Stimulated activated naive CD8-positive, alpha-beta T cell treated with anti-CD3 and anti-CD28 coated beads, Interleukin-15, amount 100 ng/mL, for 72 hours (primary cell): ENCODE measurements at regions not wholly inside any gene's neighbourhood (a gene's known extent, or its start where the extent isn't known, plus 50 kb on each side); places are given as distances from the start of the nearest gene placed in this dataset.

ENCODE experiments used
- ATAC-seq: fragments of 150-1000 bp; cut with Tn5 transposase; 2 replicates; pipeline ENCODE4 v1.10.0; 2021; ENCODE audit warnings: mild to moderate bottlenecking, moderate library complexity
- DNase-seq, 2 donors: peaks; one replicate each; pipeline ENCODE4 v3.0.0; 2021 to 2022
- H3K27ac Mint-ChIP-seq, 2 donors: one replicate each; pipeline ENCODE4 v1.8.0; 2022; ENCODE audit warnings: mild to moderate bottlenecking in 2 of 2, mixed read lengths in 2 of 2, moderate library complexity in 2 of 2
- H3K27me3 Mint-ChIP-seq: one replicate; pipeline ENCODE4 v1.8.0; 2022; ENCODE audit warnings: mixed read lengths
- H3K4me1 Mint-ChIP-seq: one replicate; pipeline ENCODE4 v1.8.0; 2022; ENCODE audit warnings: mild to moderate bottlenecking, mixed read lengths
- H3K4me3 Mint-ChIP-seq, 2 donors: one replicate each; pipeline ENCODE4 v1.8.0; 2022; ENCODE audit warnings: mild to moderate bottlenecking in 2 of 2, mixed read lengths in 2 of 2, moderate library complexity in 1 of 2
- H3K9me3 Mint-ChIP-seq, 2 donors: one replicate each; pipeline ENCODE4 v1.8.0; 2022; ENCODE audit warnings: mixed read lengths in 2 of 2

DNA sequence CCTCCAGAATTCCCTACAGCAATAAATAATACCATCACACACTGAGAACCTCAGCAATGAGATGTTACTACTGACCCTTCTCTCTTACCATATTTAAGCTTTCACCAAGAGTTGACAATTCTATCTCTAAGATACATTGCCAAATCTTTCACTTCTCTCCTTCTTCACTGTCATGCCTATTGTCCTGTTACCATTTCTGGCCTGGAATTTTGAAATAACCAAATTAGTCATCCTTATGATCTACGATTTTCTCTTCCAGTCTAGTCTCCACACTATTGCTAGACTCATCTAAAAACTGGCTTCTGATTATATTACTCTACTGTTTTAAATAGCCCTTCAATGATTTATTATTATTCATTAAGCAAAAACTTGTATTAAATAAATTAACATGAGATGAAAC lies 656.1 kb upstream of the ADGRL4 start:
- Mint-ChIP-seq H3K9me3 (peaks cover 9 to 12% of the 10 kb centered on the region in 2 donors), H3K27ac (no peak overlapping the region), H3K27me3 (no peaks in the 10 kb centered on the region), H3K4me1 (no peaks in the 10 kb centered on the region), H3K4me3 (no peak overlapping the region)
- no peak for ATAC-seq
- DNase-seq: no peak

DNA sequence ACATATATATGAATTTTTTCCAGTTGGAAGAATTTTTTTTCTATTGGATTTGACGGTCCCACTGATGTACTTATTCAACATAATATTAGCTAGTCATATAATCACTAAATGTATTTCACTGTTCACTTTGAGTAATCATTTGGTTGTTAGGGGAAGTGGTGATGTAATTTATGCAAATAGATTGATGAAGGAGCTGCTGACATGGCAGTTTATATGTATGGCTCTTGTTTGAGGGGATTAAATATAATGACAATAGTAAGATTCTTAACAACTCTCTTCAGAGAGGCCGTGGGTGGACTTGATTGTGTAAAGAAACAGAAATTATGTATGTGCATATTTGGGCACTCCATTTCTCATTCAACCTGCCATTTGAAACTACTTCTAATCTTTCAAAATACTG lies 653.6 kb upstream of the ADGRL4 start:
- Mint-ChIP-seq H3K27ac (no peak overlapping the region), H3K9me3 (peaks cover 9 to 12% of the 10 kb centered on the region in 2 donors), H3K4me1 (no peaks in the 10 kb centered on the region), H3K27me3 (no peaks in the 10 kb centered on the region), H3K4me3 (no peak overlapping the region)
- ATAC-seq (no peak), DNase-seq (no peak)

DNA sequence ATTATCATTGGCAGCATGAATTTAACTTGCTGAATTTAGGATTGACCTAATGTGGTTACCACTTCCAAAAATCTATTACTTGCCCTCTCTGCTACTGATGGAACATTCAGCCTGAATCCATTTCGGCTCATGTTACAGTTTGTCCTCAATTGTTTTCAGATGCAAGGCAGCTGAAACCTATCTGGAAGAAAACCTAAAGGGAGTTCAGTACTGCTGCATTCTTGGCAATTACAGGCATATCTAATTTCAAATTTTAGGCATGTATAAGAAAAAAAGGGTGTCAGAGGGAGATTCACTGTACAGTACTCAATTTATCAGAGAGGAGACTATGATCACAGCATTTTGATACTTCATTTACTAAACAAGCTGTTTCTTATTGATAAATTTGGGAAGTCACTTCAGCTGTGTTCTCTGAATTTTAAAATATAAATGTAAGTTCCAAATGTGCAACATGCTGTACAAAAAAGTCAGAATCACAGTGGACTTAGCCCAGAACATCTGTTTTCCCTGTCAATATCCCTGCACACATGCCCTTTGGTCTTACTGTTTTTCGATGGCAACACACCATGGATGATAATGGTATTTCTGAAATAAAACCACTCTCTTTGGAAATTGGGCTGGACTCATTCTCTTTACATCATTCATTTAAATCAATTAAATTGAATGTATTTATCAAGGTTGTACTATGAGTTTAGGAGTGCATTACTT lies 651.6 kb upstream of the ADGRL4 start:
- no peak overlapping the region for H3K4me3 Mint-ChIP-seq
- DNase-seq: no peak
- H3K4me1 Mint-ChIP-seq: no peaks in the 10 kb centered on the region
- no peak overlapping the region for H3K27ac Mint-ChIP-seq
- no peaks in the 10 kb centered on the region for H3K27me3 Mint-ChIP-seq
- H3K9me3 Mint-ChIP-seq: peaks cover 9 to 12% of the 10 kb centered on the region in 2 donors
- no peak for ATAC-seq

DNA sequence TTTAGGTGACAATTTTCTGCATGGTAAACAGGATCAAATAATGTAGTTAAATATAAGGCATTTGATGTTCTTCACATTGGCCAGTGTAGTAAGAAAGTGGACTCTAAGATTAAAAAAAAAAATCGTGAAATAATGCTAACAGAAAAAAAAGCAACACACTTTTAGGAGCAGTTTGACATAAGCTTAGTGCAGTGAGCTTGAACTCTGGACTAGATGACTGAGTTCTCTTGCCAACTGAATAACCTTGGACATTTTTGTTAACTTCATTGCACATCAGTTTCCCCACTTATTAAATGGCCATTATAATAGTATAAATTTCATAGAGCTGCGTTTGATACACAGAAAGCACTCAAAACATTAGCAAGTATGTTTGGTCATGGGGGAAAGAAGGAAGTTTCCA lies 649.3 kb upstream of the ADGRL4 start:
- Mint-ChIP-seq H3K27ac (no peak overlapping the region), H3K4me3 (no peak overlapping the region), H3K4me1 (no peaks in the 10 kb centered on the region), H3K27me3 (no peaks in the 10 kb centered on the region), H3K9me3 (peaks cover 5 to 6% of the 10 kb centered on the region in 2 donors)
- no peak for DNase-seq
- ATAC-seq: no peak

DNA sequence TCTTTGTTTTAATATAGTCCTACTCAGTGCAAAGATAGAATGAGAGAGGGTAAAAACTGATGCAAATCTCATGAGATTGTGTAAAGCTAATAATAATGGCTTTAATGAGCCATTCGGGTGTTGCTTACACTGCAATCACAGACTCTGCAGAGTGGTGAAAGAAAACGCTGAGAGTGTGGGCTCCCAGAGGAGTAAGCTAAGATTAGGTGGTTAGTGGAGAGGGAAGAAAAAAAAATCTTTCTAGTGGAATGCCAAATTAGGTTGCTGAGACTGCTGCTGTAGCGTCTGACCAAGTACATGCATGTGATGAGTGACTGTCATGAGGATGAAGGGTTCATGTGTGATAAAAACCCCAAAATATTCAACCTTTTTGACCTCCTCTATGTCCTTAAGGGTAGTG lies 645.9 kb upstream of the ADGRL4 start:
- Mint-ChIP-seq H3K4me3 (no peak overlapping the region), H3K9me3 (no peaks in the 10 kb centered on the region), H3K27ac (no peak overlapping the region), H3K27me3 (no peaks in the 10 kb centered on the region), H3K4me1 (no peaks in the 10 kb centered on the region)
- ATAC-seq (no peak), DNase-seq (no peak)

DNA sequence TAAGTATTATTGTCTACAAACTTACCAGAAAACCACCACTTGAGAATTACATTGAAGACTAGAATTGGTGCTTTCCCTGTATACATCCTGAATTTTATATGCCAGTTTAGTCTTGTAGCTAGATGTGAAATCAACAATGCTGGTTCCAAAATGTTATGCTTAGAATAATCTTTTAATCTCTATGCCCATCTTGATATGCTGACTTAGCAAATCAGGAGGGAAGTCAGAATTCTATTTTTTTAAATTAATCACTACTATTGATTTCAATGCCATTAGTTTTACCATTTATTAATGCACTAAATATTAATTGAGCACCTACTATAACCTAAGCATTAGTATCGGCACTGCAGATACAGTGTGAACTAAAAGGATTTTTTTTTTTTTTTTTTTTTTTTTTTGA lies 641.6 kb upstream of the ADGRL4 start:
- Mint-ChIP-seq H3K4me1 (no peaks in the 10 kb centered on the region), H3K27me3 (no peaks in the 10 kb centered on the region), H3K4me3 (no peak overlapping the region), H3K27ac (no peak overlapping the region), H3K9me3 (peaks cover 11 to 14% of the 10 kb centered on the region in 2 donors)
- DNase-seq: no peak
- ATAC-seq: no peak

DNA sequence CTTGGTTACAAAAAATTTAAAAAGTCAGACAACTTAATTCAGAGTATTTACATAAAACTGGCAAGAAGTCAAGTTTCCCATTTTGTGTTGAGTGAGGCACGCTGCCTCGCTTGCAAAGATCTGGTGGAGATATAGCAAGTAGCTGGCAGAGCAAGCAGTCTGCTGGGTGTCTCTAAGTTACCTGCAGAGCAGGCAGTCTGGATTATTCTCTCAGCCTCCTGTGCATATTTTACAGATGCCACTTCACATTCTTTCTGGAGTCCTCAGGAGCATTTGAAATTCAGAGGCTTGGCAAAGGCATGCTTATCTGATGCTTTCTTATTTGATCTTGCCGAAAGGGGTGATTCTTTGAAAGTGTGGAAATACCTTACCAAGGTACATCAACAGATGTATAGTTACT lies 640.4 kb upstream of the ADGRL4 start:
- no peaks in the 10 kb centered on the region for H3K27me3 Mint-ChIP-seq
- ATAC-seq: no peak
- no peak for DNase-seq
- no peak overlapping the region for H3K27ac Mint-ChIP-seq
- no peak overlapping the region for H3K4me3 Mint-ChIP-seq
- H3K9me3 Mint-ChIP-seq: peaks cover 11 to 27% of the 10 kb centered on the region in 2 donors
- H3K4me1 Mint-ChIP-seq: no peaks in the 10 kb centered on the region

DNA sequence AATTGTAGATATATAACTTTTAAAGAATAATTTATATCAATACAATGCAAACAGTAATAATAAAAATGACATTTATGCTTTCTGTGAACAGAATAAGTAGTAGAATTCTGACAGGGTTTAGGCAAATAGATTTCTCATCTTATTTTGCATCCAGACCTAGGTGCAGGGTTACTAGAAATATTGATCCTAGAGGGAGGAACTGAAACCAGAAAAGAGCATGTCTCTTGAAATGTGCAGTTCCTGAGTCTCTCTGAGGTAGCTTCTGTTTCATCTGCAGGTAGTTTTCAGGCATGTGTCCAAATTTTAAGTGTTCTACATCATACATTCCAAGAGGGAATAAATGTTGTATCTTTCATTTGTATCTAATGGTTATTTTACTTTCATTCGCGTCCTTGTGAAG lies 631.9 kb upstream of the ADGRL4 start:
- DNase-seq (no peak), ATAC-seq (no peak)
- Mint-ChIP-seq H3K9me3 (peaks cover 9 to 25% of the 10 kb centered on the region in 2 donors), H3K27me3 (no peaks in the 10 kb centered on the region), H3K4me1 (no peaks in the 10 kb centered on the region), H3K27ac (no peak overlapping the region), H3K4me3 (no peak overlapping the region)

DNA sequence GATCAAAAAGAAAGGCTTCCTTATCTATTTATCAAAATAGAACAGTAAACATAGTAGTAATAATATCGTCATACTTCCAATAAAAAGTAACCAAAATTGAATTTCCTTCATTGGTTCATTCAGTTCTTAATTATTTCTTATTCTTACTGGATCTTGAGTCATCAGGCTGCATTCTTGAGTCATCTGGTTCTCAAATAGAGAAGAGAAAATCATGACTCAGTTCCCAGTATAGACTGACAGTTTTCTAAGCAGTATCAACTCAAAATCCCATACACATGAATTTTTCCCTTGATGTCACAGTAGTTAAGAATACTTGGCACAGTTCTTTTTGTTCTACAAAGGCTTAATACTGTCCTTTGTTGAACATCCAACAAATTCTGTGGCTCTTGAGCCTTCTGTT lies 626.9 kb upstream of the ADGRL4 start:
- Mint-ChIP-seq H3K4me1 (no peaks in the 10 kb centered on the region), H3K27me3 (no peaks in the 10 kb centered on the region), H3K9me3 (no peaks in the 10 kb centered on the region), H3K27ac (no peak overlapping the region), H3K4me3 (no peak overlapping the region)
- no peak for ATAC-seq
- DNase-seq: no peak

DNA sequence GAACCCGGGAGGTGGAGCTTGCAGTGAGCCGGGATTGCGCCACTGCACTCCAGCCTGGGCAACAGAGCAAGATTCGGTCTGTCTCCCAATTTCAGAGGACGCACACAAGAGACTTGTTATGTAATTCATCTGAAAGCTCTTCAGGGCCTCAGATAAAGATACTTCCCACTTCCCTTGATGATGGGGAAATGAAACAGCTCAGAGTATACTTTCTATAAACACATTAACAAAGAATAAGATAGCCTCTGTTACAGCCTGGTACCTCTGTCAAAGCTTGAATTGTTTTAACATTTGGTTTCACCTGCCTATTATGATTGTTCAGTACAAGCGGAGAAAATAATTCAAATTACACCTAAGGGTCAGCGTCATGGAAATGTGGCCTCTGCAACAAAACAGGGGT lies 622.9 kb upstream of the ADGRL4 start:
- H3K27me3 Mint-ChIP-seq: no peaks in the 10 kb centered on the region
- no peak overlapping the region for H3K27ac Mint-ChIP-seq
- no peaks in the 10 kb centered on the region for H3K9me3 Mint-ChIP-seq
- H3K4me1 Mint-ChIP-seq: no peaks in the 10 kb centered on the region
- DNase-seq (no peak), ATAC-seq (no peak)
- H3K4me3 Mint-ChIP-seq: no peak overlapping the region

DNA sequence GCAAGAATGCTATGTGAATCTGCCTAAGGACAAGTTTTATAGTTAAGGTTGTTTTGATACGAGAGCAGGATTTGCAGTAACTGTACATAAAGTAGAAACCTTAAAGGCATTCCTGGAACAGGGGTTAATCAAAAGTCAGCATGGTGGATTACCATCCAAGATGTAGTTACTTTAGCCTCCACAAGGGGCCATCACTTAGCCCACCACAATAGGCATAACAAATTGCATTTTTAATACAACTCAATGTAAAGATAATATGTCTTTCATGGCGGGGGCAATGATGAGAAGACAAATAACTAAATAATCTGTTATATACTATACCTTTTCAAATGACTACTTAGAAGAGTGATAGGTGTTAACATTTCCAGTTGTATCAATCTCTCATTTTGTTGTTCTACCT lies 611.2 kb upstream of the ADGRL4 start:
- peaks cover under 1% of the 10 kb centered on the region in 2 donors for H3K9me3 Mint-ChIP-seq
- no peak overlapping the region for H3K4me3 Mint-ChIP-seq
- no peak overlapping the region for H3K27ac Mint-ChIP-seq
- H3K27me3 Mint-ChIP-seq: no peaks in the 10 kb centered on the region
- no peak for DNase-seq
- ATAC-seq: no peak
- H3K4me1 Mint-ChIP-seq: no peaks in the 10 kb centered on the region

DNA sequence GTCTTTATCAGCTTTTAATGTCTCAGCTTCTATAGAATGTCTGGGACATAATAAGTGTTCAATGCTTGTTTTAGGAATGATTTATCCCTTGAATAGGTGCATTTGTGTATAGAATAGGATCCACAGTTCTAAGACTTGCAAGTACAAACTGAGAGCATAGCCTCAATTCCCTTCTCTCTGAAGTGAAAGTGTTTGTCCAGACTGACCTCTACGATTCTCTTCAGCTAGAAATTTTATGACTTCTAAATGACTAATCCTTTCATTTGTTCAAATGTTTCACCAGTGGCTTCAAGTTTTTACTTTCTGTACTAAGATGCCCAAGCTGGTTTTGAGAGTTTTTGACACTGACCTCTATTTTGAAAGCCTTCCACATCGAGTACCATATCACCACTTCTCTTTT lies 608.2 kb upstream of the ADGRL4 start:
- H3K9me3 Mint-ChIP-seq: no peaks in the 10 kb centered on the region
- no peaks in the 10 kb centered on the region for H3K27me3 Mint-ChIP-seq
- ATAC-seq (no peak), DNase-seq (no peak)
- H3K4me1 Mint-ChIP-seq: no peaks in the 10 kb centered on the region
- no peak overlapping the region for H3K27ac Mint-ChIP-seq
- H3K4me3 Mint-ChIP-seq: no peak overlapping the region

DNA sequence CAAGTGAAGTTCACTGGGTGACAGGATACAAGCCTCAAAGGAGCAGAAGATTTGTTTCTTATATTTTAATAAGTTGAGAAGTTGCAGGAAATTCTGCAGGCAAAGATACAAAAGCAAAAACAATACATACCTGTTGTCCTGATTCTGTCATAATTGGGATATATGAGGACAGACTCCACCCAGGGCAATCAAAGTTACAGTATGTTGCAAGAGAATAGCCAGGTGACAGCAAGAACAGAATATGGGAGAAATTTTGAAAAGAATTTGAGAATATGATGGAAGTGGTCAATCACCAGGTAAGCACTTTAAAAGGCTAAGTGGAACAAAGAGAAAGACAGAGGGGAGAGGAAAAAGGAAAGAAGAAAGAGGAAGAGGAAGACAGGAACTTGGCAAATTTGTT lies 607.6 kb upstream of the ADGRL4 start:
- Mint-ChIP-seq H3K27me3 (no peaks in the 10 kb centered on the region), H3K9me3 (no peaks in the 10 kb centered on the region), H3K4me1 (no peaks in the 10 kb centered on the region), H3K4me3 (no peak overlapping the region), H3K27ac (peak overlapping the region in 1 of 2 donors; percentile 85)
- no peak for ATAC-seq
- DNase-seq: no peak

DNA sequence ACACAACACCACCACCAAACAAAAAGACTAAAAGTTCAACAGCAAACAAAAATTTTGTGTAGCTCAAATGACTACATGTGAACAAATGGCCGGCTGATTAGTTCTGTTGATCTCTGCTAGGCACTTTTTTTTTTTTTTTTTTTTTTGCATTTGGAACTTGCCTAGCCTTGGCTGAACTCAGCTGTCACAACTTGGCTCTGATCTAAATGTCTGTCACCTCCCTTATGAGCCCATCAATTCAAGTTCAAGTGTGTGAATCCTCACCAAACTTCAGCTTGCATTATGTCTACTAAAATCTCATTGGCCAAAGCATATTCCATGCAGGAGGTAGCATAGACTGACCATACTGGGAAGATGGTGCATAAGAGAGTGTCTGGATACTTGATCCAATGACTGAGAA lies 606.5 kb upstream of the ADGRL4 start:
- no peak overlapping the region for H3K4me3 Mint-ChIP-seq
- no peaks in the 10 kb centered on the region for H3K27me3 Mint-ChIP-seq
- H3K9me3 Mint-ChIP-seq: no peaks in the 10 kb centered on the region
- no peak for ATAC-seq
- H3K27ac Mint-ChIP-seq: no peak overlapping the region
- H3K4me1 Mint-ChIP-seq: no peaks in the 10 kb centered on the region
- DNase-seq: no peak

DNA sequence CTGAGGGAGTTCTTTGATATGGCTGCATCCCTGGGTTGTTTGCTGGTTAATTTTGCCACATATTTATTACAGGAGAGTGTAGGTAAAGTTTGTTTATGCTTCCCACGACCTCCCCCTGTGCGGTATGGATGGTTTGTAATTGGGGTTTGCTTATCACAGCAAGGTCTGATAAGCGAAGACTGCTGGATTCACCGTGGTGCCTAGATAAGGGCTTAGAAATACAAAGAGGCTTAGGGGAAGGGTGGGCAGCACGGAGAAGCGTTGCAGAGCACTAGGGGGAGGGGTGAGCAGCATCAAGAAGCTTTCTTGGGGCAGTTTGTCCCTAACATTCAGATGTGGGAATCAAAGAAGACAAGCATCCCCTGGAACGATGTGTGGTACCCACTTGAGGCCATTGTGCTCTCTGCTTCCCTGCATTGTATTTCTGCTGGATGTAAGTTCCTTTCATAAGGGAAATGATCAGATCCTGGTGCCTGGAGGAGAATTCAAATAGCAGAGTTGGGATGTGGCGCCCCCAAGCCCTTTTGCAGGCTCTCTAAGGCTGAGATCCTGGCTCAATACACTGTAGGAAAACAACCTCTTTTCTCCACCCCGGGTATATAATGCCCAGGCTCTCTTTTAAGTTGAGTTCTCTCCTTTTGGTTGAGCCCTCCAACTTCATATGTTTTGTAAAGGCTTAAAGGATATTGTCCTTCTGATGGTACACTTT lies 598.1 kb upstream of the ADGRL4 start:
- H3K9me3 Mint-ChIP-seq: peaks cover 0 to 8% of the 10 kb centered on the region in 2 donors
- no peak for ATAC-seq

DNA sequence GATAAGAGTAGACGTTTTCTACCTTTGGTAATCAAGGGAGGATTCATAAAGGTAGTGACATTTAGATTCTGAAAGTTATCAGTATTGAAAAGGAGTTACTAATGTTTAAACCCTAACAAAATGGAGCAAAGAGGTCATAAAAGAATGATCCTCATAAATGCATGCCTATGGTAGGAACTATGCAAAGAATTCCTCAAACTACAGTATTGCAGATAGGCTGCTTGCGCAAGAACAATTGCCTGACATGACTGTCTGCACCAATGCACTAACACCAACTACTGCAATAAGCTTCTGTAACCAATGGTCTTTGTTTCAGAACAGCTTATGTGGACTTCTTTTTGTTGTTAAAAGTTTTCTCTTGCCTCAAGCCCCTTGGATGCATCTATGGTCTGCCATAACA lies 597.3 kb upstream of the ADGRL4 start:
- no peak for DNase-seq
- no peak overlapping the region for H3K27ac Mint-ChIP-seq

More for the DNA sequence above, 598.1 kb upstream of the ADGRL4 start:
- no peak for DNase-seq
- Mint-ChIP-seq H3K27me3 (no peaks in the 10 kb centered on the region), H3K4me3 (no peak overlapping the region), H3K4me1 (no peaks in the 10 kb centered on the region), H3K27ac (no peak overlapping the region)

DNA sequence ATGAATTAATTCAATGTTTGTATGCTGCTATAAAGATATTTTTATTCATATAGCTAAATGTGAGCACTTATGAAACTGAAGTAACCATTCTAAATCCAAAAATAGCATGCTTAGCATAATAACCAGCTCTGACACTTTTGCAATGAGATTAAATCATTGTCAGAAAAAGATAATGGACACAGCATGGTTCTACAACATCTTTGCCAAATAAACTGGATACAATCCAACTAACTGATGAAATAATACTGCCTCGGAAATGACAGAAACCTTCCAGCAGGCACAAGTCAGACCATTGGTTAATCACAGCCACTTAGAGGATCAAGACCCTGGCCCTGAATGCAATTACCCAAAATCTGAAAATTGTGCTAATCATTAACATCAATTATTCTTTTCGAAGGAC lies 592.7 kb upstream of the ADGRL4 start:
- H3K27me3 Mint-ChIP-seq: no peaks in the 10 kb centered on the region

More for the DNA sequence above, 597.3 kb upstream of the ADGRL4 start:
- no peak for ATAC-seq
- no peaks in the 10 kb centered on the region for H3K27me3 Mint-ChIP-seq
- H3K9me3 Mint-ChIP-seq: peaks cover 0 to 8% of the 10 kb centered on the region in 2 donors
- no peaks in the 10 kb centered on the region for H3K4me1 Mint-ChIP-seq
- H3K4me3 Mint-ChIP-seq: no peak overlapping the region

More for the DNA sequence above, 592.7 kb upstream of the ADGRL4 start:
- H3K4me3 Mint-ChIP-seq: no peak overlapping the region
- H3K27ac Mint-ChIP-seq: no peak overlapping the region
- DNase-seq: no peak
- no peaks in the 10 kb centered on the region for H3K4me1 Mint-ChIP-seq
- no peak for ATAC-seq
- peaks cover 2 to 7% of the 10 kb centered on the region in 2 donors for H3K9me3 Mint-ChIP-seq
